Chondrocyte (in vitro differentiated cells): ENCODE measurements at regions not wholly inside any gene's neighbourhood (a gene's known extent, or its start where the extent isn't known, plus 50 kb on each side); places are given as distances from the start of the nearest gene placed in this dataset.
"Not testable (repeated sequence)": the region's sequence is repeated elsewhere in the genome, so short reads cannot be mapped to it uniquely, and the experiment has no call there.

Experiments used
- DNase-seq: peaks from one replicate; pipeline ENCODE4 v3.0.0; 2021; ENCODE audit warnings: mixed read lengths, low spot score
- H3K27ac Mint-ChIP-seq: one replicate; pipeline ENCODE4 v1.8.0; 2021; ENCODE audit warnings: mild to moderate bottlenecking, moderate library complexity, mixed read lengths; ENCODE audit not compliant: unreplicated experiment
- H3K27me3 Mint-ChIP-seq: 2 replicates; pipeline ENCODE4 v1.8.0; 2021; ENCODE audit warnings: low read depth, mixed read lengths
- H3K36me3 Mint-ChIP-seq: 2 replicates; pipeline ENCODE4 v1.8.0; 2021; ENCODE audit warnings: low read depth, mixed read lengths
- H3K4me1 Mint-ChIP-seq: 2 replicates; pipeline ENCODE4 v1.8.0; 2021; ENCODE audit warnings: low read depth, mild to moderate bottlenecking, mixed read lengths
- H3K4me3 Mint-ChIP-seq: one replicate; pipeline ENCODE4 v1.8.0; 2021; ENCODE audit warnings: mild to moderate bottlenecking, moderate library complexity, mixed read lengths; ENCODE audit not compliant: unreplicated experiment
- H3K9me3 Mint-ChIP-seq: 2 replicates; pipeline ENCODE4 v1.8.0; 2021; ENCODE audit warnings: low read depth, mixed read lengths
- TF ChIP-seq, protein P1 (sequence below): fragments of 200-600 bp; sonication (generic); IDR thresholded peaks from 2 replicates; pipeline ENCODE4 v1.5.0; 2021; ENCODE audit warnings: antibody characterized with exemption, mild to moderate bottlenecking, moderate library complexity

GRCh38 chr10:77726732-77727131 is 89.1 kb upstream of the KCNMA1 start:
- Mint-ChIP-seq H3K9me3 (peaks cover 10% of the 10 kb centered on the region), H3K4me1 (peaks cover 13% of the 10 kb centered on the region), H3K27me3 (no peaks in the 10 kb centered on the region), H3K27ac (no peak overlapping the region), H3K4me3 (no peak overlapping the region), H3K36me3 (peaks cover 10% of the 10 kb centered on the region)
- TF ChIP-seq, protein P1, sequence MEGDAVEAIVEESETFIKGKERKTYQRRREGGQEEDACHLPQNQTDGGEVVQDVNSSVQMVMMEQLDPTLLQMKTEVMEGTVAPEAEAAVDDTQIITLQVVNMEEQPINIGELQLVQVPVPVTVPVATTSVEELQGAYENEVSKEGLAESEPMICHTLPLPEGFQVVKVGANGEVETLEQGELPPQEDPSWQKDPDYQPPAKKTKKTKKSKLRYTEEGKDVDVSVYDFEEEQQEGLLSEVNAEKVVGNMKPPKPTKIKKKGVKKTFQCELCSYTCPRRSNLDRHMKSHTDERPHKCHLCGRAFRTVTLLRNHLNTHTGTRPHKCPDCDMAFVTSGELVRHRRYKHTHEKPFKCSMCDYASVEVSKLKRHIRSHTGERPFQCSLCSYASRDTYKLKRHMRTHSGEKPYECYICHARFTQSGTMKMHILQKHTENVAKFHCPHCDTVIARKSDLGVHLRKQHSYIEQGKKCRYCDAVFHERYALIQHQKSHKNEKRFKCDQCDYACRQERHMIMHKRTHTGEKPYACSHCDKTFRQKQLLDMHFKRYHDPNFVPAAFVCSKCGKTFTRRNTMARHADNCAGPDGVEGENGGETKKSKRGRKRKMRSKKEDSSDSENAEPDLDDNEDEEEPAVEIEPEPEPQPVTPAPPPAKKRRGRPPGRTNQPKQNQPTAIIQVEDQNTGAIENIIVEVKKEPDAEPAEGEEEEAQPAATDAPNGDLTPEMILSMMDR: no peak
- no peak for DNase-seq

GRCh38 chr10:77726301-77726700 is 88.7 kb upstream of the KCNMA1 start:
- DNase-seq: no peak
- Mint-ChIP-seq H3K27me3 (no peaks in the 10 kb centered on the region), H3K27ac (no peak overlapping the region), H3K36me3 (peaks cover 8% of the 10 kb centered on the region), H3K9me3 (peaks cover 10% of the 10 kb centered on the region), H3K4me1 (peaks cover 13% of the 10 kb centered on the region), H3K4me3 (no peak overlapping the region)
- TF ChIP-seq, protein P1: no peak

DNA sequence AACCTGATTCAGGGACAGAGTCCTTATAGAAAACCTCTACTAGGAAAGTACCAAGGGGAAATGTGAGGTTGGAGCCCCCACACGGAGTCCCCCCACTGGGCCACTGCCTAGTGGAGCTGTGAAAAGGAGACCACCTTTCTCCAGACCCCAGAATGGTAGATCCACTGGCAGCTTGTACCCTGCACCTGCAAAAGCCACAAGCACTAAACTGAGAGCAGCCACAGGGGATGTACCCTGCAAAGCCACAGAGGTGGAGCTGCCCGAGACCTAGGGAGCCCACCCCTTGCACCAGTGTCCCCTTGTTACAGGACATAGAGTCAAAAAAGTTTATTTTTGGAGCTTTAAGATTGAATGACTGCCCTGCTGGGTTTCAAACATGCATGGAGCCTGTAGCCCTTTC is 87.2 kb upstream of the KCNMA1 start:
- peaks cover 10% of the 10 kb centered on the region for H3K9me3 Mint-ChIP-seq
- H3K27ac Mint-ChIP-seq: no peak overlapping the region
- DNase-seq: no peak

DNA sequence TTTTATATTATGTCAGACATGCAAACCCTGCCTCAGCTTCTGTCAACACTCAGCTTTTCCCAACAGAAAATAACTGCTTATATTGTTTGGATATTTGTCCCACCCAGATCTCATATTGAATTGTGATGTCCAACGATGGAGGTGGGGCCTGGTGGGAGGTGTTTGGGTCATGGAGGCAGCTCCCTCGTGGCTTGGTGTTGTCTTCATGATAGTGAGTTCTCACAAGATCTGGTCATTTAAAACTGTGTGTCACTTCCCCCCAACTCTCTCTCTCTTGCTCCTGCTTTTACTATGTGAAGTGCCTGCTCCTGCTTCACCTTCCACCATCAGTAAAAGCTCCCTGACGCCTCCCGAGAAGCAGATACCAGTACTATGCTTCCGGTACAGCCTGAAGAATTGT is 85.8 kb upstream of the KCNMA1 start:
- TF ChIP-seq, protein P1: no peak
- Mint-ChIP-seq H3K4me1 (peaks cover 16% of the 10 kb centered on the region), H3K27me3 (no peaks in the 10 kb centered on the region), H3K9me3 (peaks cover 10% of the 10 kb centered on the region), H3K4me3 (no peak overlapping the region), H3K27ac (no peak overlapping the region), H3K36me3 (peaks cover 4% of the 10 kb centered on the region)
- DNase-seq: no peak

More for the DNA sequence above, 87.2 kb upstream of the KCNMA1 start:
- Mint-ChIP-seq H3K4me3 (no peak overlapping the region), H3K4me1 (peaks cover 13% of the 10 kb centered on the region), H3K27me3 (no peaks in the 10 kb centered on the region), H3K36me3 (peaks cover 4% of the 10 kb centered on the region)
- TF ChIP-seq, protein P1: no peak

DNA sequence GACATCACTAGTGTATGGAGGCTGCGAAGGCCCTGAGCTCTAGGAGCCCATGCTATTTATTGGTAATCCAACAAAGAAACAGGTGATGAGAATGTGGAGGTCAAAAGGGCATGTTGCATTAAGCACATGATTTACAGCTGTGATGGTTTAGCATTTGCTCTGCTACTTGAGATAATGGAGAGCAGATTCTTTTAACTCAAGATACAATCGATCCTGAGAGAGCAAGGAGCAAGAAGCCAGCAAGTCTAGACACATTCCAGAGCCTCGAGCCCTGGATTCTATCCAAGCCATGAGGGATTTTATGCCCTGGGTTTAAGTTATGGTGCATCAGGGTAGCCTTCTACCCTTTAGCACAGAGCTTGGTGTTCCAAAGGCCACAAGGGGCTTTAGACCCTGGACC is 85.3 kb upstream of the KCNMA1 start:
- not testable (repeated sequence) for H3K36me3 Mint-ChIP-seq, H3K27me3 Mint-ChIP-seq, H3K9me3 Mint-ChIP-seq, H3K27ac Mint-ChIP-seq, DNase-seq, H3K4me3 Mint-ChIP-seq
- peaks cover 16% of the 10 kb centered on the region for H3K4me1 Mint-ChIP-seq

DNA sequence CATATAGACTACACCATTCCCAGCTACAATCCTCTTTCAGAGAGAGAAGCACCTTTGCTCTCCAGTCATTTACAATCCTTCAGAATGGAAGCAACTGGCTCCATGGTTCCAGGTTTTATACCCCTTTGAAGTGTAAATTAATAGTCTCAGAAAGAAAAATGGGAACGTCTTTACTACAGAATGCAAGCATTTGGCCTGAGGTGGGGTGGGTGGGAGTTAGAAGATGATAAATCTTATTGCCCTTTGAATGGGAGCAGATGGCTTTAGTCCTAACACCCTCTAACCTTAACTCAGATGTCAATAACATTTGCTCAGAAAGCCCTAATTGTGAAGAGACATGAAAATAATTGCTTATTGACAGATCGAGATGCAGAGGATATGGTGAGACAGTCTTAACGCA is 84.2 kb upstream of the KCNMA1 start:
- DNase-seq: no peak
- Mint-ChIP-seq H3K9me3 (peaks cover 10% of the 10 kb centered on the region), H3K4me1 (peaks cover 16% of the 10 kb centered on the region), H3K36me3 (peaks cover 2% of the 10 kb centered on the region), H3K4me3 (no peak overlapping the region), H3K27me3 (no peaks in the 10 kb centered on the region), H3K27ac (no peak overlapping the region)
- TF ChIP-seq, protein P1: no peak
